Prostate gland (tissue), 2 donors: ENCODE measurements at regions not wholly inside any gene's neighbourhood (a gene's known extent, or its start where the extent isn't known, plus 50 kb on each side); places are given as distances from the start of the nearest gene placed in this dataset.

ENCODE experiments used
- DNase-seq: peaks from one replicate; pipeline ENCODE4 v3.0.0-alpha.2; 2019; ENCODE audit warnings: low spot score
- H3K27ac ChIP-seq, 2 donors: fragments of 200-600 bp; sonication (generic); 2 replicates each; pipeline ENCODE4 v1.5.1; 2017 to 2019
- H3K27me3 ChIP-seq: fragments of 200-600 bp; sonication (generic); replicated peaks from 2 replicates; pipeline ENCODE4 v1.5.1; 2019; ENCODE audit not compliant: insufficient read depth
- H3K36me3 ChIP-seq, 2 donors: fragments of 200-600 bp; sonication (generic); 1 replicate in 1 of 2; 2 replicates in 1 of 2; pipeline versions ENCODE4 v1.5.1 to v1.8.1; 2017 to 2019
- H3K4me1 ChIP-seq: fragments of 200-600 bp; sonication (generic); replicated peaks from 2 replicates; pipeline ENCODE4 v1.5.1; 2019
- H3K4me3 ChIP-seq, 2 donors: fragments of 200-600 bp; sonication (generic); 2 replicates each; pipeline ENCODE4 v1.5.1; 2017 to 2019
- H3K9me3 ChIP-seq: fragments of 200-600 bp; sonication (generic); 2 replicates; pipeline ENCODE4 v1.5.1; 2017
- POLR2A ChIP-seq: fragments of 450-650 bp; IDR thresholded peaks from one replicate; pipeline ENCODE4 v1.6.1; 2016; ENCODE audit warnings: antibody characterized with exemption, mild to moderate bottlenecking
- POLR2AphosphoS5 ChIP-seq: sonication (generic); formaldehyde crosslinking; IDR thresholded peaks from one replicate; pipeline ENCODE4 v1.6.1; 2017; ENCODE audit warnings: antibody characterized with exemption
- WGBS: methylation state at CpG from one replicate; pipeline ENCODE4 v1.1.5; 2018; 5-methylcytosine and 5-hydroxymethylcytosine counted together
- intact Hi-C: fragments of 100-400 bp; cut with DNase I; formaldehyde crosslinking; loops from one replicate; pipeline ENCODE4 v1.14.2; 2022
- TF ChIP-seq, protein P1 (sequence below), 4 experiments: fragments of 200-600 bp in 2 of 4; fragments of 450-650 bp in 2 of 4; sonication (generic) in 2 of 4; IDR thresholded peaks; 1 replicate in 3 of 4; 2 replicates in 1 of 4; pipeline ENCODE4 v1.5.1; 2016 to 2019; ENCODE audit warnings: antibody characterized with exemption in 4 of 4, mild to moderate bottlenecking in 2 of 4, moderate library complexity in 2 of 4

DNA sequence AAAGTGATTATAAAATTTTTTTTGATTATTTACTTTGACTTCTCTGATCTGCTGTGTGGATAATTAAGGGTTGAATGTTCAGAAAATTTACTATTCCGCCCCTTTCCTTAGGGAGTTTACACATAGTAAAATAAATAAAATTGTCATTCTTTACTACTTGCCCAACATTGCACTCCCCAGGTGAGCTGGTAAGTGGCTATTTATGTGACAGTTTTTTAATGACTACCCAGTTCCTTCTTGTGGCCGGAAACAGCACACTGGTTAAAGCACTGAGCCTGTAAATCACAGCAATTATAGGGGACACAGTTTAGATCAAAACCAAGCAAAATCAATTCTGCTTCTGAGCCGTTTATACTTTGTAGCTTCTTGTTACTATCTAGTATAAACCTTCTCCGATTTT, 158.1 kb downstream of the FHIP1A start:
- Histone ChIP-seq H3K4me3 (no peak overlapping the region), H3K4me1 (no peaks in the 10 kb centered on the region), H3K27ac (no peak overlapping the region), H3K36me3 (no peaks in the 10 kb centered on the region), H3K27me3 (no peaks in the 10 kb centered on the region), H3K9me3 (no peaks in the 10 kb centered on the region)
- intact Hi-C loops, result no loop called here
- TF ChIP-seq POLR2A, result no peak
- TF ChIP-seq, protein P1, sequence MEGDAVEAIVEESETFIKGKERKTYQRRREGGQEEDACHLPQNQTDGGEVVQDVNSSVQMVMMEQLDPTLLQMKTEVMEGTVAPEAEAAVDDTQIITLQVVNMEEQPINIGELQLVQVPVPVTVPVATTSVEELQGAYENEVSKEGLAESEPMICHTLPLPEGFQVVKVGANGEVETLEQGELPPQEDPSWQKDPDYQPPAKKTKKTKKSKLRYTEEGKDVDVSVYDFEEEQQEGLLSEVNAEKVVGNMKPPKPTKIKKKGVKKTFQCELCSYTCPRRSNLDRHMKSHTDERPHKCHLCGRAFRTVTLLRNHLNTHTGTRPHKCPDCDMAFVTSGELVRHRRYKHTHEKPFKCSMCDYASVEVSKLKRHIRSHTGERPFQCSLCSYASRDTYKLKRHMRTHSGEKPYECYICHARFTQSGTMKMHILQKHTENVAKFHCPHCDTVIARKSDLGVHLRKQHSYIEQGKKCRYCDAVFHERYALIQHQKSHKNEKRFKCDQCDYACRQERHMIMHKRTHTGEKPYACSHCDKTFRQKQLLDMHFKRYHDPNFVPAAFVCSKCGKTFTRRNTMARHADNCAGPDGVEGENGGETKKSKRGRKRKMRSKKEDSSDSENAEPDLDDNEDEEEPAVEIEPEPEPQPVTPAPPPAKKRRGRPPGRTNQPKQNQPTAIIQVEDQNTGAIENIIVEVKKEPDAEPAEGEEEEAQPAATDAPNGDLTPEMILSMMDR (IDR thresholded peaks at IDR 0.05), result no peak
- no peak for TF ChIP-seq POLR2AphosphoS5
- 49% methylated on average over 4 of the region's 4 CpGs for WGBS
- no peak for DNase-seq

DNA sequence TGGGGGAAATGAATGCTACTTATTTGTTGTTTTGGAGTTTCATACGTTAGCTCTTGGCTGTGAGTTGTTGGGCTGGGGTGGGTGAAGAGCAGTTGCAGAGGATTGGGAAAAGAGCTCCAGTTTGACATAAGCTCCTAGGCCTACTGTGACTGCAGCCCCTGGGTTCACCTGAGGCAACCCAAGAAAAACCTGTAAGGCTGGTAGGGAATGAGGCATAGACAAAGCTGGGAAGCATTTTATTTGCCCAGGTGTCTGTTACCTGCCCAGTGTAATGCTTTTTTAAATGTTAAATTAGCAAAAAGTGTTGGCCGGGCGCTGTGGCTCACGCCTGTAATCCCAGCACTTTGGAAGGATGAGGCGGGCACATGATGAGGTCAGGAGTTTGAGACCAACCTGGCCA, 160.0 kb downstream of the FHIP1A start:
- no peaks in the 10 kb centered on the region for H3K4me1 ChIP-seq
- no peak overlapping the region for H3K27ac ChIP-seq
- intact Hi-C loops, result no loop called here
- H3K36me3 ChIP-seq, result no peaks in the 10 kb centered on the region
- DNase-seq, result no peak
- 88% methylated on average over 5 of the region's 5 CpGs for WGBS
- H3K9me3 ChIP-seq, result no peaks in the 10 kb centered on the region
- H3K27me3 ChIP-seq, result no peaks in the 10 kb centered on the region
- H3K4me3 ChIP-seq, result no peak overlapping the region
- TF ChIP-seq POLR2AphosphoS5 (no peak), POLR2A (no peak)
- TF ChIP-seq, protein P1 (IDR thresholded peaks at IDR 0.05), result no peak

DNA sequence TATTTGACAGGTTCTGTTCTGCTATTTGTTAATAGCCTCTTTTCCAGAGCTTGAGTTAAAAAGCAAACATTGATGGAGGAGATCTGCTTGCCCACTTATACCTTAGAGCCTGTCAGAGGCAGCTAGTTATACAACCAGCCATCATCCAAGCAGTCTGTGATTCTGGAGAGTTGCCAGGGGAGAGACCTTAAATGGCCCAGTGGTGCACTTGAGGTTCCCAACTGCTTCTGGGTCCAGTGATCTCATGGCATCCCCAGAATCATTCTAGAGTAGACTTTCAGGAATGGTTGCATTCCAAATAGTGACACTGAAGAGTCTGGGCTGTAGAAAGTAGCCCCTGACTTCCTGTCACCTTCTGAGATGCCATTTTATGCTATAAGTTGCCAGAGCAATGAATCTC, 160.7 kb downstream of the FHIP1A start:
- Histone ChIP-seq H3K27me3 (no peaks in the 10 kb centered on the region), H3K36me3 (no peaks in the 10 kb centered on the region), H3K9me3 (no peaks in the 10 kb centered on the region), H3K4me1 (no peaks in the 10 kb centered on the region), H3K27ac (no peak overlapping the region), H3K4me3 (no peak overlapping the region)
- intact Hi-C loops, result no loop called here
- TF ChIP-seq POLR2AphosphoS5 (no peak), POLR2A (no peak)
- TF ChIP-seq, protein P1 (IDR thresholded peaks at IDR 0.05), result no peak
- no peak for DNase-seq

DNA sequence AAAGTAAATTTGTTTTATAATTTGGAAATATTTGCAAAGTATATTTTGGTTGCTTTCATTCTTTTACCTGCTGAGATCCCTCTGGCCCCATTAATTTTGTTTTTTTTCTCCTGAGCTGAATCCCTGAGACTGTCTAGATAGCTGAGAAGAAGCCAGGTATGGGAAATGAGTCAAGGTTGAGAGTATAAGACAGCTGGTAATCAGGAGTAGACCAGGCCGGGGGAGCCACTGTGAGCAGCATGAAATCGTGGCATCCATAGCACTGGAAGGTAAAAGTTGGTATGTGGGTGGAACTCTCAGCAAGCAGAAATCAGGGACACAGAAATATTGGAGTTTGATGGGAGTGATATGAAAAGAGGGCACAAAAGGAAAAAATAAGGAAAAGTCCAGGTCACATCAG, 164.5 kb downstream of the FHIP1A start:
- no peaks in the 10 kb centered on the region for H3K9me3 ChIP-seq
- DNase-seq, result no peak
- no peaks in the 10 kb centered on the region for H3K4me1 ChIP-seq
- no peak for TF ChIP-seq POLR2AphosphoS5
- TF ChIP-seq, protein P1 (IDR thresholded peaks at IDR 0.05), result no peak
- WGBS, result 93% methylated on average over 2 of the region's 2 CpGs
- intact Hi-C loops, result no loop called here
- no peaks in the 10 kb centered on the region for H3K36me3 ChIP-seq
- H3K27ac ChIP-seq, result no peak overlapping the region
- H3K4me3 ChIP-seq, result no peak overlapping the region
- H3K27me3 ChIP-seq, result no peaks in the 10 kb centered on the region

DNA sequence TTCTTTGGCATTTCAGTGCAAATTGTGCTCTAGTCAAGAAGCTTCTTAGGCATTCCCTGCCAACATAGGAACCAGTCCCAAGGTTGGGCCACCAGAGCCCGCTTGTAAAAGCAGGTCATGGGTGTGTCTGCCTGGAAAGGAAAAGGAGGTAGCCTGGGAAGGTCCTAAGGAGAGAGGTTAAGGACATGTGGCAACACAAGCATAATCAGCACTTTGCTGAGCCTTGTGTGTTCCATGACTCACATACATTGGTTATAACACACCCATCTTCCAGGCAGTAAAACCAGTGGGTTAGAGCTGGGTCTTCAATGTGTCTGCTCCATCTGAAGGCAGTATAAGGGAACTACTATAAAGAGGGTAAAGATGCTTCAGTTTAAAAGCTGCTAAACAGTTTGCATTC, 165.0 kb downstream of the FHIP1A start:
- no peaks in the 10 kb centered on the region for H3K36me3 ChIP-seq
- intact Hi-C loops, result no loop called here
- no peaks in the 10 kb centered on the region for H3K9me3 ChIP-seq
- H3K27me3 ChIP-seq, result no peaks in the 10 kb centered on the region
- DNase-seq, result no peak
- TF ChIP-seq POLR2AphosphoS5 (no peak), POLR2A (no peak)
- TF ChIP-seq, protein P1 (IDR thresholded peaks at IDR 0.05), result no peak
- H3K27ac ChIP-seq, result no peak overlapping the region
- 85% methylated on average over 1 of the region's 1 CpG for WGBS
- H3K4me3 ChIP-seq, result no peak overlapping the region
- H3K4me1 ChIP-seq, result no peaks in the 10 kb centered on the region
